PFSK-1 (cell line): ENCODE measurements at regions not wholly inside any gene's neighbourhood (a gene's known extent, or its start where the extent isn't known, plus 50 kb on each side); places are given as distances from the start of the nearest gene placed in this dataset.

Experiments used
- POLR2AphosphoS5 ChIP-seq: IDR thresholded peaks from 2 replicates; pipeline ENCODE4 v1.6.1; 2012; ENCODE audit warnings: low read depth, mild to moderate bottlenecking, control low read depth, low read length, moderate library complexity
- REST ChIP-seq, 2 experiments: IDR thresholded peaks; 2 replicates each; pipeline versions ENCODE4 v1.6.1 to v1.8.0; 2011 to 2012; ENCODE audit warnings: low read depth in 2 of 2, low read length in 2 of 2, control low read depth in 1 of 2, inconsistent platforms in 1 of 2, mild to moderate bottlenecking in 1 of 2, moderate library complexity in 1 of 2; ENCODE audit not compliant: insufficient read depth in 1 of 2
- SIN3A ChIP-seq: IDR thresholded peaks from 2 replicates; pipeline ENCODE4 v1.6.1; 2012; ENCODE audit warnings: mild to moderate bottlenecking, low read length, moderate library complexity, borderline replicate concordance; ENCODE audit not compliant: insufficient read depth
- TAF1 ChIP-seq: IDR thresholded peaks from 2 replicates; pipeline ENCODE4 v1.6.1; 2012; ENCODE audit warnings: low read length, control low read depth, borderline replicate concordance; ENCODE audit not compliant: insufficient read depth

- TF ChIP-seq POLR2AphosphoS5, result no peak
- no peak for TF ChIP-seq REST (IDR thresholded peaks at IDR 0.05; ENCODE audit: insufficient read depth in 1 of 2, low read depth in 2 of 2, low read length in 2 of 2)
- TF ChIP-seq TAF1, result no peak
- TF ChIP-seq SIN3A, result no peak
Measured at GRCh38 chr19:28422791-28423650, 789.9 kb downstream of the UQCRFS1 start.
